Neural cell (in vitro differentiated cells): ENCODE measurements at regions not wholly inside any gene's neighbourhood (a gene's known extent, or its start where the extent isn't known, plus 50 kb on each side); places are given as distances from the start of the nearest gene placed in this dataset.

ENCODE experiments used
- H2AFZ ChIP-seq: fragments of 200-600, 300-800 bp; sonication (generic), shearing (Covaris generic); 2 replicates; pipeline ENCODE4 v1.6.0; 2014; ENCODE audit warnings: low read depth, mild to moderate bottlenecking, antibody characterized with exemption, low read length, moderate library complexity
- H3F3A ChIP-seq: fragments of 200-600 bp; shearing (Covaris generic); 2 replicates; pipeline ENCODE4 v1.6.1; 2016; ENCODE audit warnings: mild to moderate bottlenecking, moderate library complexity, mixed read lengths, antibody characterized with exemption, low read length; ENCODE audit not compliant: insufficient read depth, poor library complexity, severe bottlenecking
- H3K27ac ChIP-seq: fragments of 200-600, 300-800 bp; sonication (generic), shearing (Covaris generic); 2 replicates; pipeline ENCODE4 v1.5.1; 2014; ENCODE audit warnings: mild to moderate bottlenecking, low read length, moderate library complexity
- H3K27me3 ChIP-seq: fragments of 300-800, 200-600 bp; sonication (generic), shearing (Covaris generic); 2 replicates; pipeline ENCODE4 v1.6.0; 2014; ENCODE audit warnings: mild to moderate bottlenecking, low read depth, low read length, moderate library complexity; ENCODE audit not compliant: insufficient read depth
- H3K36me3 ChIP-seq: fragments of 300-800, 200-600 bp; sonication (generic), shearing (Covaris generic); 2 replicates; pipeline ENCODE4 v1.5.1; 2014; ENCODE audit warnings: mild to moderate bottlenecking, antibody characterized with exemption, low read length, moderate library complexity; ENCODE audit not compliant: insufficient read depth
- H3K4me2 ChIP-seq: fragments of 300-800, 200-600 bp; sonication (generic), shearing (Covaris generic); 2 replicates; pipeline ENCODE4 v1.6.0; 2014; ENCODE audit warnings: mild to moderate bottlenecking, low read length
- H3K4me3 ChIP-seq: fragments of 300-800, 200-600 bp; sonication (generic), shearing (Covaris generic); 2 replicates; pipeline ENCODE4 v1.5.1; 2014; ENCODE audit warnings: mild to moderate bottlenecking, low read length, moderate library complexity
- H3K79me2 ChIP-seq: fragments of 200-600 bp; shearing (Covaris generic); replicated peaks from 2 replicates; pipeline ENCODE4 v1.6.0; 2014; ENCODE audit warnings: mild to moderate bottlenecking, low read length, moderate library complexity; ENCODE audit not compliant: insufficient read depth
- H3K9ac ChIP-seq: fragments of 300-800, 200-600 bp; sonication (generic), shearing (Covaris generic); 2 replicates; pipeline ENCODE4 v1.6.1; 2016; ENCODE audit warnings: mild to moderate bottlenecking, low read length, mixed read lengths
- H3K9me2 ChIP-seq: fragments of 200-600 bp; shearing (Covaris generic); 2 replicates; pipeline ENCODE4 v1.6.1; 2016; ENCODE audit warnings: mild to moderate bottlenecking, low read length, mixed read lengths; ENCODE audit not compliant: insufficient read depth
- H3K9me3 ChIP-seq: fragments of 200-600, 300-800 bp; sonication (generic), shearing (Covaris generic); 2 replicates; pipeline ENCODE4 v1.6.1; 2016; ENCODE audit warnings: mild to moderate bottlenecking, mixed run types, low read length, moderate library complexity, mixed read lengths
- H4K20me1 ChIP-seq: fragments of 200-600 bp; shearing (Covaris generic); 2 replicates; pipeline ENCODE4 v1.6.1; 2016; ENCODE audit warnings: mild to moderate bottlenecking, mixed run types; ENCODE audit not compliant: insufficient read depth
- EP300 ChIP-seq: fragments of 450-650 bp; conservative IDR thresholded peaks from 2 replicates; pipeline ENCODE4 v1.6.1; 2014; ENCODE audit warnings: antibody characterized with exemption, mild to moderate bottlenecking, moderate library complexity; ENCODE audit not compliant: poor library complexity, severe bottlenecking
- EZH2 ChIP-seq: fragments of 200-600, 300-800 bp; shearing (Covaris generic), sonication (generic); IDR thresholded peaks from 2 replicates; pipeline ENCODE4 v1.6.1; 2014; ENCODE audit warnings: antibody characterized with exemption, low read length, borderline replicate concordance, mild to moderate bottlenecking; ENCODE audit not compliant: insufficient read depth, poor library complexity, severe bottlenecking
- MXI1 ChIP-seq: fragments of 450-650 bp; conservative IDR thresholded peaks from 2 replicates; pipeline ENCODE4 v1.6.1; 2014; ENCODE audit warnings: antibody characterized with exemption, mild to moderate bottlenecking; ENCODE audit not compliant: poor library complexity, severe bottlenecking
- POLR2AphosphoS5 ChIP-seq: IDR thresholded peaks from 2 replicates; pipeline ENCODE4 v1.6.1; 2012
- RAD21 ChIP-seq: fragments of 450-650 bp; conservative IDR thresholded peaks from 2 replicates; pipeline ENCODE4 v1.6.1; 2014; ENCODE audit warnings: antibody characterized with exemption, mild to moderate bottlenecking, moderate library complexity
- REST ChIP-seq: IDR thresholded peaks from 2 replicates; pipeline ENCODE4 v1.6.1; 2012; ENCODE audit warnings: borderline replicate concordance
- SMC3 ChIP-seq: fragments of 450-650 bp; conservative IDR thresholded peaks from 2 replicates; pipeline ENCODE4 v1.6.1; 2014; ENCODE audit warnings: antibody characterized with exemption, mild to moderate bottlenecking, moderate library complexity; ENCODE audit not compliant: poor library complexity
- TAF1 ChIP-seq: IDR thresholded peaks from 2 replicates; pipeline ENCODE4 v1.6.1; 2012; ENCODE audit warnings: low read depth
- TF ChIP-seq, protein P1 (sequence below): fragments of 450-650 bp; IDR thresholded peaks from 2 replicates; pipeline ENCODE4 v1.5.1; 2014; ENCODE audit warnings: antibody characterized with exemption, mild to moderate bottlenecking, moderate library complexity; ENCODE audit not compliant: poor library complexity, severe bottlenecking

- H3F3A ChIP-seq: no peaks in the 10 kb centered on the region
- no peaks in the 10 kb centered on the region for H3K36me3 ChIP-seq
- no peaks in the 10 kb centered on the region for H4K20me1 ChIP-seq
- no peaks in the 10 kb centered on the region for H3K9me3 ChIP-seq
- no peaks in the 10 kb centered on the region for H3K27me3 ChIP-seq
- TF ChIP-seq POLR2AphosphoS5 (no peak), EP300 (no peak), RAD21 (no peak)
- TF ChIP-seq, protein P1, sequence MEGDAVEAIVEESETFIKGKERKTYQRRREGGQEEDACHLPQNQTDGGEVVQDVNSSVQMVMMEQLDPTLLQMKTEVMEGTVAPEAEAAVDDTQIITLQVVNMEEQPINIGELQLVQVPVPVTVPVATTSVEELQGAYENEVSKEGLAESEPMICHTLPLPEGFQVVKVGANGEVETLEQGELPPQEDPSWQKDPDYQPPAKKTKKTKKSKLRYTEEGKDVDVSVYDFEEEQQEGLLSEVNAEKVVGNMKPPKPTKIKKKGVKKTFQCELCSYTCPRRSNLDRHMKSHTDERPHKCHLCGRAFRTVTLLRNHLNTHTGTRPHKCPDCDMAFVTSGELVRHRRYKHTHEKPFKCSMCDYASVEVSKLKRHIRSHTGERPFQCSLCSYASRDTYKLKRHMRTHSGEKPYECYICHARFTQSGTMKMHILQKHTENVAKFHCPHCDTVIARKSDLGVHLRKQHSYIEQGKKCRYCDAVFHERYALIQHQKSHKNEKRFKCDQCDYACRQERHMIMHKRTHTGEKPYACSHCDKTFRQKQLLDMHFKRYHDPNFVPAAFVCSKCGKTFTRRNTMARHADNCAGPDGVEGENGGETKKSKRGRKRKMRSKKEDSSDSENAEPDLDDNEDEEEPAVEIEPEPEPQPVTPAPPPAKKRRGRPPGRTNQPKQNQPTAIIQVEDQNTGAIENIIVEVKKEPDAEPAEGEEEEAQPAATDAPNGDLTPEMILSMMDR: no peak
- no peak overlapping the region for H3K27ac ChIP-seq
- H3K9me2 ChIP-seq: no peaks in the 10 kb centered on the region
- H3K4me2 ChIP-seq: no peak overlapping the region
- H2AFZ ChIP-seq: no peak overlapping the region
- no peak overlapping the region for H3K9ac ChIP-seq
- H3K4me3 ChIP-seq: no peak overlapping the region
- no peaks in the 10 kb centered on the region for H3K79me2 ChIP-seq
These were observed 298.4 kb downstream of the TLE1 start for GRCh38 chr9:81390792-81391456.

DNA sequence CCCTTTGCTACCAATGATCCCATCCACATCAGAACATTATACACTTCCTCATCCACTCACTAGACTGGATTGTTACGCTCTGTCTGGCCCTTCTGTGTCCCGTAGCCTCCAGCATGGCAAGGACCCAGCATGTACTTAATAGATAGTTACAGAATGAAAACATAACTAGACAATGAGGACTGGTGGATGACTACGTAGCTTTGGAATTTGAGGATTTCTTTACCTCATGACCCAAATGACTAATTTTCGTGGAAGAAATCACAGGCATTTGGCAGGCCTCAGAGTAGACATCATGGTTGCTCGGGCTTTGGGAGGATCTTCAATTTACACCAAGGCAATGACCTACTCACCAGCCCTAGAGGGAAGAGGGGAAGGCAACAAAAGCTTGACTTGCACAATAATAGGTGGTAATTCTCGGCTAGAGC lies 299.8 kb downstream of the TLE1 start:
- no peaks in the 10 kb centered on the region for H4K20me1 ChIP-seq
- no peak overlapping the region for H3K4me3 ChIP-seq
- TF ChIP-seq EP300 (no peak), POLR2AphosphoS5 (no peak), RAD21 (no peak), EZH2 (no peak), SMC3 (no peak), MXI1 (no peak), REST (no peak), TAF1 (no peak)
- TF ChIP-seq, protein P1: no peak
- no peaks in the 10 kb centered on the region for H3K36me3 ChIP-seq
- no peak overlapping the region for H3K4me2 ChIP-seq
- H3K9me3 ChIP-seq: no peaks in the 10 kb centered on the region
- no peaks in the 10 kb centered on the region for H3F3A ChIP-seq
- H3K9ac ChIP-seq: no peak overlapping the region
- H3K27ac ChIP-seq: no peak overlapping the region
- H3K79me2 ChIP-seq: no peaks in the 10 kb centered on the region
- no peaks in the 10 kb centered on the region for H3K9me2 ChIP-seq
- no peak overlapping the region for H2AFZ ChIP-seq
- H3K27me3 ChIP-seq: no peaks in the 10 kb centered on the region
